ENCODE measurements at regions not wholly inside any gene's neighbourhood (a gene's known extent, or its start where the extent isn't known, plus 50 kb on each side); places are given as distances from the start of the nearest gene placed in this dataset.

- no peak for TF ChIP-seq POLR2A (IDR thresholded peaks at IDR 0.05)
- no peak for TF ChIP-seq CTCF (IDR thresholded peaks at IDR 0.05)
These were observed 156.0 kb upstream of the RAB4A start for GRCh38 chr1:229114850-229115365.

All from Peyer's patch (tissue), 4 donors.